SK-N-SH (cell line): ENCODE measurements at regions not wholly inside any gene's neighbourhood (a gene's known extent, or its start where the extent isn't known, plus 50 kb on each side); places are given as distances from the start of the nearest gene placed in this dataset.

Experiments
- EZH2phosphoT487 ChIP-seq: fragments of 200-600 bp; sonication (generic); IDR thresholded peaks from 2 replicates; pipeline ENCODE4 v1.6.1; 2017; ENCODE audit warnings: low read depth, mixed run types, mild to moderate bottlenecking, antibody characterized with exemption, moderate library complexity, borderline replicate concordance
- TAF1 ChIP-seq: IDR thresholded peaks from 2 replicates; pipeline ENCODE4 v1.6.1; 2012; ENCODE audit warnings: low read depth, mild to moderate bottlenecking, low read length, moderate library complexity, borderline replicate concordance
- TF ChIP-seq, protein P1 (sequence below): fragments of 200-600 bp; sonication (generic); IDR thresholded peaks from 2 replicates; pipeline ENCODE4 v1.6.1; 2017; ENCODE audit warnings: antibody characterized with exemption, mild to moderate bottlenecking, moderate library complexity

DNA sequence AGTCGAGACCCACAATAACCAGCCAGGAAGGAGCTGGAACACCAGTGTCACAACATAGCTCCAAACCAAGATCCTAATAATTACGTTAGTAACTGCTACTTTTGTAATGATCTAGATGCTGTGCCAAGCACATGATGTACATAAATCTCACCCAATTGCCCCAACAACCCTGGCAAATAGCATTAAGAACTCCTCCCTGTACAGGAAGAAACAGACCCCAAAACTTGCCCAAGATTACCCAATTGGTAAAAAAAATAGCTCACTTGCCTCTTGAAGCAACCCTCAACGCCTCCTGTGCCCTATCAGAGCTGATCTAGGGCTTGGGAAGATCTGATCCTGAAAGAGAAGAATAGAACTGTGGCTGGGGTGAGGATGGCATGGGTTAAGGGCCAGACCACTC is 628.7 kb upstream of the AUTS2 start:
- TF ChIP-seq EZH2phosphoT487: no peak
- TF ChIP-seq TAF1: no peak
- TF ChIP-seq, protein P1, sequence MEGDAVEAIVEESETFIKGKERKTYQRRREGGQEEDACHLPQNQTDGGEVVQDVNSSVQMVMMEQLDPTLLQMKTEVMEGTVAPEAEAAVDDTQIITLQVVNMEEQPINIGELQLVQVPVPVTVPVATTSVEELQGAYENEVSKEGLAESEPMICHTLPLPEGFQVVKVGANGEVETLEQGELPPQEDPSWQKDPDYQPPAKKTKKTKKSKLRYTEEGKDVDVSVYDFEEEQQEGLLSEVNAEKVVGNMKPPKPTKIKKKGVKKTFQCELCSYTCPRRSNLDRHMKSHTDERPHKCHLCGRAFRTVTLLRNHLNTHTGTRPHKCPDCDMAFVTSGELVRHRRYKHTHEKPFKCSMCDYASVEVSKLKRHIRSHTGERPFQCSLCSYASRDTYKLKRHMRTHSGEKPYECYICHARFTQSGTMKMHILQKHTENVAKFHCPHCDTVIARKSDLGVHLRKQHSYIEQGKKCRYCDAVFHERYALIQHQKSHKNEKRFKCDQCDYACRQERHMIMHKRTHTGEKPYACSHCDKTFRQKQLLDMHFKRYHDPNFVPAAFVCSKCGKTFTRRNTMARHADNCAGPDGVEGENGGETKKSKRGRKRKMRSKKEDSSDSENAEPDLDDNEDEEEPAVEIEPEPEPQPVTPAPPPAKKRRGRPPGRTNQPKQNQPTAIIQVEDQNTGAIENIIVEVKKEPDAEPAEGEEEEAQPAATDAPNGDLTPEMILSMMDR: no peak
